Activated CD4-positive, alpha-beta memory T cell treated with anti-CD3 and anti-CD28 coated beads, Interleukin-2, amount 10 ng/mL, durations not matched to agents 7 days and 5 days (primary cell): ENCODE measurements at regions not wholly inside any gene's neighbourhood (a gene's known extent, or its start where the extent isn't known, plus 50 kb on each side); places are given as distances from the start of the nearest gene placed in this dataset.

ENCODE experiments used
- CTCF ChIA-PET: fragments of 350-600 bp; sonication (Branson Sonifier 250); formaldehyde crosslinking; loops from one replicate; lab custom pipeline; 2021; ENCODE audit warnings: antibody characterized with exemption, inconsistent platforms; lab: Charles Lee
- POLR2A ChIA-PET: fragments of 350-600 bp; sonication (Branson Sonifier 250); formaldehyde crosslinking; loops from one replicate; lab custom pipeline; 2021; ENCODE audit warnings: antibody characterized with exemption; lab: Charles Lee
- DNase-seq: peaks from one replicate; pipeline ENCODE4 v3.0.0-alpha.2; 2020
- H3K27ac Mint-ChIP-seq: one replicate; pipeline ENCODE4 v1.8.0; 2021; ENCODE audit warnings: mild to moderate bottlenecking, mixed read lengths
- H3K27me3 Mint-ChIP-seq: one replicate; pipeline ENCODE4 v1.8.0; 2021; ENCODE audit warnings: mixed read lengths
- H3K36me3 Mint-ChIP-seq: one replicate; pipeline ENCODE4 v1.8.0; 2021; ENCODE audit warnings: low read depth, mixed read lengths
- H3K4me1 Mint-ChIP-seq: one replicate; pipeline ENCODE4 v1.8.0; 2021; ENCODE audit warnings: mixed read lengths
- H3K4me3 Mint-ChIP-seq: one replicate; pipeline ENCODE4 v1.8.0; 2021; ENCODE audit warnings: mild to moderate bottlenecking, mixed read lengths
- H3K9me3 Mint-ChIP-seq: one replicate; pipeline ENCODE4 v1.8.0; 2021; ENCODE audit warnings: mixed read lengths

DNA sequence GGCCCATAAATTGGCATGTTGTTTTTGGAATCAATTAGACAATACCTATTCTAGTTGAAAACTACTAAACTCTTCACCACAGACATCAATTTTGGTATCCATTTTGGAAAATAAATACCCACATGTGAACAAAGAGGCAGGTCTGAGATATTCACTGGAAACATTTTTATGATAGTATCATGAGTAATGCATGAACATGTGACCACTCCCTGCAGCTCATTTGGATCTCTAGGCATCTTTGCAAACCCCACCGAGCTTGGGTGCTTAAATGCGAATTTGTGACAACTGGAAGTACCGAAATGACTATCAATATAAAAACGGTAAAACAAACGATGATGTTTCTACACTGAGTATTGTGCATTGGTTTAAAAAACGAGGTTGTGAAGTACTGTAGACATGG lies 285.2 kb downstream of the IRF8 start:
- no peak overlapping the region for H3K4me3 Mint-ChIP-seq
- ChIA-PET POLR2A (no interaction called here), CTCF (no interaction called here)
- H3K36me3 Mint-ChIP-seq = no peaks in the 10 kb centered on the region
- no peak for DNase-seq
- no peaks in the 10 kb centered on the region for H3K4me1 Mint-ChIP-seq
- no peak overlapping the region for H3K27ac Mint-ChIP-seq
- H3K9me3 Mint-ChIP-seq = no peaks in the 10 kb centered on the region
- H3K27me3 Mint-ChIP-seq = no peaks in the 10 kb centered on the region

DNA sequence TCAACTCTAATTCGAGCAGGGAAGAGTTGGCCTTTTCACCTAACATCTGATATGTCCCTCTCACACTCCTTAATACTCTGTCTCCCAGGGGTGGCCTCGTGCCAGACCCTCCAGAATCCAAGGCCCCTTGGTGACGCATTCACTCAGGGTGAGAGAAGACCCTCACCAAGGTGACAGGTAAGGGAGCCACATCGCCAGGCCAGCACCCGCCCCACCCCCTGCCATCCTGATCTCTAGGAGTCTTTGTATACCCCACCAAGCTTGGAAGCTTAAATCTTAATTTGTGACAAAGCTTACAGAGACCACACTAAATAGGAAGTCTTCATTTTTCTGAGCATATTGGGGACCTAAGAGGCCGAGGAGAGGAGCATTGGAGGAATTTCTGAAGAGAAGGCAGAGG lies 286.1 kb downstream of the IRF8 start:
- Mint-ChIP-seq H3K9me3 (no peaks in the 10 kb centered on the region), H3K4me1 (no peaks in the 10 kb centered on the region), H3K27ac (no peak overlapping the region), H3K36me3 (no peaks in the 10 kb centered on the region), H3K27me3 (no peaks in the 10 kb centered on the region), H3K4me3 (no peak overlapping the region)
- no peak for DNase-seq
- POLR2A ChIA-PET = no interaction called here
- CTCF ChIA-PET = no interaction called here

DNA sequence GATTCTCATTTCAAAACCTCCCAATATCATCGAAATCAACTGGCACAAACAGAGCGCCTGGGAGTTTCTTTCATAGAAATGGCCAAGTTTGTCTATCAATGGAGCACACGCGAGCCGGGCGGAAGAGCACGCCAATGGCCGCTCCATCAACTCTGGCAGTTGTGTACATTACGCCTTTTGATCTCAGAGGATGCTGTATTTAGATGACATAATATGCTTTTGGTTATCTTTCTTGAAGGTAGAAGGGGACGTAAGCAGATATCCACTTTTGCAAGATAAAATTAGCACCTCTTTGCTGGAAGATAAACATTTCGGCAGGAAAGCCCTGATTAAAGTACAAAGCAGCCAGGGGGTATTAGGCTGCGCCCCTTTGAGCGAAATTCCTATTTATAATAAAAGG lies 287.4 kb downstream of the IRF8 start:
- H3K4me3 Mint-ChIP-seq = no peak overlapping the region
- H3K9me3 Mint-ChIP-seq = no peaks in the 10 kb centered on the region
- no peaks in the 10 kb centered on the region for H3K36me3 Mint-ChIP-seq
- H3K27ac Mint-ChIP-seq = no peak overlapping the region
- POLR2A ChIA-PET = no interaction called here
- H3K4me1 Mint-ChIP-seq = no peaks in the 10 kb centered on the region
- DNase-seq = no peak
- CTCF ChIA-PET = no interaction called here
- H3K27me3 Mint-ChIP-seq = no peaks in the 10 kb centered on the region

DNA sequence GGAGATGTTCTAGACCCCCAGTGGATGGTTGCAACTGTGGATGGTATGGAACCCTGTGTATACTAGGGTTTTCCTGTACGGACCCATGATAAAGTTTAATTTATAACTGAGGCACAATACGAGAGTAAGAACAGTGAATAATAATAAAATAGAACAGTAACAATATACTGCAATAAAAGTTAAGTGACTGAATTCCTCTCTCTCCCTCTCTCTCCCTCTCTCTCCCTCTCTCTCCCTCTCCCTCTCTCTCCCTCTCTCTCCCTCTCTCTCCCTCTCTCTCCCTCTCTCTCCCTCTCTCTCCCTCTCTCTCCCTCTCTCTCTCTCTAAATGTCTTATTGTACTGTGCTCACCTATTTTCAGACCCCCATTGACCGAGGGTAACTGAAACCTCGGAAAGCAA lies 291.0 kb downstream of the IRF8 start:
- Mint-ChIP-seq H3K36me3 (no peaks in the 10 kb centered on the region), H3K4me1 (no peaks in the 10 kb centered on the region), H3K9me3 (no peaks in the 10 kb centered on the region), H3K4me3 (no peak overlapping the region), H3K27ac (no peak overlapping the region), H3K27me3 (no peaks in the 10 kb centered on the region)
- ChIA-PET CTCF (no interaction called here), POLR2A (no interaction called here)
- DNase-seq = no peak

DNA sequence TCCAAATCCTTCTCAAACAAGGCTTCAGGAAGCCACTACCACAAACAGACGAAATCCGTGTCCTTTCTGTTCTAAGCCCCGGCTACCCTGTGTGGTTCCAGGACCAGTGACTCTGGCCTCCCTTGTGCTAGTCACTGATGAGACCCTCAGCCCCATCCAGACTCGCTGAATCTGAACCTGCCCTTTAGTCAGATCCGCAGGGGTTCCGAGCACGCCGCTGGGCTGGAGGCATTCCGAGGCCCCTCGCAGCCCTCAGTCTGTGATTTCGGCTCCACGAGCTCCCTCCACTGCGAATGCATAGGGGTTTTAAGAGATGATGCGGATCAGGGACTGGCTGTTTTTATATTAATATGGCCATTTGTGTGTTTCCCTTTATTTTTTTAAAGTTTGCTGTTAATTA lies 292.7 kb downstream of the IRF8 start:
- no peak overlapping the region for H3K27ac Mint-ChIP-seq
- no peaks in the 10 kb centered on the region for H3K4me1 Mint-ChIP-seq
- POLR2A ChIA-PET = no interaction called here
- no peak for DNase-seq
- no peaks in the 10 kb centered on the region for H3K9me3 Mint-ChIP-seq
- H3K27me3 Mint-ChIP-seq = peaks cover 2% of the 10 kb centered on the region
- H3K4me3 Mint-ChIP-seq = no peak overlapping the region
- CTCF ChIA-PET = no interaction called here
- no peaks in the 10 kb centered on the region for H3K36me3 Mint-ChIP-seq

DNA sequence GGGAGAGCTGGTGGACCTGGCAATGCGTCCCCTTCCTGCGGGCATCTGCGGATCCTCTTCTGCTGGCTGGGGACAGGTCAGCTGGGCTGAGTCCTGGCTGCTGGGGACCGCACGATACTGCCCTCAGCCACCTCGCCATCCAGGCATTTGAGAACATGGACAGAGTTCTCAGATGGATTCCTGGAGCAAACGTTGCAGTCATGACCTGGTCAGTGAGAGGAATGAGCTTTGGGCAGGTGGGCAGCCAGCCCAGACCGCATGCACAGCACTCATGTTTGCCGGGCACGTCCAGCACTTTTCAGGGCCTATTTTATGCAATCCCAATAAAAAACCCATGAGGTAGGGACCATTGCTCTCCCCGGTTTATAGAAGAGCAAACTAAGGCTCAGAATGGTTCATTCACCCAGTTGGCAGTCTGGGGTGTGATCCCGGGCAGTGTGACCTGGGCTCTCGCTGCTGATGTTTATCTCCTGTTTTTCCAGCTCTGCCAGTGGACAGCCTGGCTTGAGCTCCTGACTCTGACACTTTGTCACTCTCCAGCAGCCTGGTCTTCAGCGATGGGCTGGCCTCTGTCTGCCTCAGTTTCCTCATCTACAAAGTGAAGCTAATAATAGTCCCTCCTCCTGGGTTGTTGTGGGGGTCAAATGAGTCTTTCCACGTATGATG lies 294.7 kb downstream of the IRF8 start:
- Mint-ChIP-seq H3K27ac (no peak overlapping the region), H3K9me3 (no peaks in the 10 kb centered on the region), H3K36me3 (no peaks in the 10 kb centered on the region), H3K4me1 (no peaks in the 10 kb centered on the region), H3K27me3 (peaks cover 21% of the 10 kb centered on the region), H3K4me3 (no peak overlapping the region)
- no peak for DNase-seq
- ChIA-PET CTCF (no interaction called here), POLR2A (no interaction called here)

DNA sequence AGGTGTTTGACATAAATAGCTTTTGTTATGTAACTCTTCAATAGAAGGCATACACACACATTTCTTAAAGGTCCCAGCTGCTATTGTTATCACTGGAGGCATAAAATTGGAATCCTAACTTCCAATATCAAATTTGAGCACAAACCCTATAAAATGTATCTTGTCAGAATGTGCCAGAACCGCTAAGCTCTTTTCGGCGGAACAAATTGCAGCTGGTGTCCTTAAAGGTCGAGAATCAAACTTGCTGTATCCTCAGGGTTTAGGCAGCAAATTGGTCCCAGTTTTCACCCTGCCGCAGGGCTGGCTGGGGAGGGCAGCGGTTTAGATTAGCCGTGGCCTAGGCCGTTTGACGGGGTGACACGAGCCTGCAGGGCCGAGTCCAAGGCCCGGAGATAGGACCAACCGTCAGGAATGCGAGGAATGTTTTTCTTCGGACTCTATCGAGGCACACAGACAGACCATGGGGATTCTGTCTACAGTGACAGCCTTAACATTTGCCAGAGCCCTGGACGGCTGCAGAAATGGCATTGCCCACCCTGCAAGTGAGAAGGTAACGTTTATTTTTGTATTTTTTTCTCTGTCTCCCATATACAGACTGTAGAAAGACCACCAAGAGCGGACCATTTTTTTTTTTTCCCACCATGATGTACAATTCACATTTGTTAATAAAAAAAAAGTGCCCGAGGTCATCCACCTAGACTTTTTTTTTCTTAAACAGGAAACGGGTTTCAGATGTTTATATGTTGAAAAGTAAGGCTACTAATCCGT lies 297.1 kb downstream of the IRF8 start:
- no peak overlapping the region for H3K4me3 Mint-ChIP-seq
- peaks cover 39% of the 10 kb centered on the region for H3K27me3 Mint-ChIP-seq
- H3K4me1 Mint-ChIP-seq = no peaks in the 10 kb centered on the region
- ChIA-PET POLR2A (no interaction called here), CTCF (no interaction called here)
- no peaks in the 10 kb centered on the region for H3K36me3 Mint-ChIP-seq
- H3K27ac Mint-ChIP-seq = no peak overlapping the region
- no peak for DNase-seq
- H3K9me3 Mint-ChIP-seq = no peaks in the 10 kb centered on the region

DNA sequence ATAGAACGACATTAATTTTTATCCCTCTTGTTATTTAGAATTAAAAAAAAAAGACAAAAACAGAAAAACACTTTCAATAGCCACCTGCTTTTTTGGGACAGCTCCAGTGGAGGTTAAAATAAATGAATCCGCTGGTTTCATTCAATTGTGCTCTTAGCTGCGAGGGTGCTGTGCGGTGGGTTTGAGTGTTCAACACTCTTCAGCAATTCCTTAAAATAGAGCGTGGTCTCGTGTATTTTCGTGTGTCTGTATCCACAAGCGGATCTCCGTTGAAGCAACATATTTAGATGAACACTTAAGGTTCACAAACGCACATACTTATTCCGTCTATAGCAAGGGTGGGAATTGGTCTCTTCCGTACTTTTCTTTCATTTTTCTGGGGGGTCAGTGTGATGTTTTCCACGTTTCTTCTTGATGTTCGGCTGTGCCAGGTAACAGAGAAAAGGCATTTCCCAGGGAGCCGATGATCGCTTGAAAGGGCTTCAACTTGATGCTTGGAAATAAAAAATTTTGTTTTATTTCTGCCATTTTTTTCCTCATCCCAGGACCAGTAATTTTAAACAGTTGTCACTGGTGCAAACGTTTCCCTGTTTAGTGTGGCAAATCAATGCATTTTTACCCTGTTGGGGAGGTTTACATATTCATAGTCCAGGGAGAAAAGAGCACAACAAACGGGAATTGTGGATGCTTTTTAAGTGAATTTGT lies 297.9 kb downstream of the IRF8 start:
- ChIA-PET POLR2A (no interaction called here), CTCF (no interaction called here)
- Mint-ChIP-seq H3K9me3 (no peaks in the 10 kb centered on the region), H3K4me1 (no peaks in the 10 kb centered on the region), H3K4me3 (no peak overlapping the region), H3K36me3 (no peaks in the 10 kb centered on the region), H3K27ac (no peak overlapping the region), H3K27me3 (peaks cover 39% of the 10 kb centered on the region)
- DNase-seq = no peak

DNA sequence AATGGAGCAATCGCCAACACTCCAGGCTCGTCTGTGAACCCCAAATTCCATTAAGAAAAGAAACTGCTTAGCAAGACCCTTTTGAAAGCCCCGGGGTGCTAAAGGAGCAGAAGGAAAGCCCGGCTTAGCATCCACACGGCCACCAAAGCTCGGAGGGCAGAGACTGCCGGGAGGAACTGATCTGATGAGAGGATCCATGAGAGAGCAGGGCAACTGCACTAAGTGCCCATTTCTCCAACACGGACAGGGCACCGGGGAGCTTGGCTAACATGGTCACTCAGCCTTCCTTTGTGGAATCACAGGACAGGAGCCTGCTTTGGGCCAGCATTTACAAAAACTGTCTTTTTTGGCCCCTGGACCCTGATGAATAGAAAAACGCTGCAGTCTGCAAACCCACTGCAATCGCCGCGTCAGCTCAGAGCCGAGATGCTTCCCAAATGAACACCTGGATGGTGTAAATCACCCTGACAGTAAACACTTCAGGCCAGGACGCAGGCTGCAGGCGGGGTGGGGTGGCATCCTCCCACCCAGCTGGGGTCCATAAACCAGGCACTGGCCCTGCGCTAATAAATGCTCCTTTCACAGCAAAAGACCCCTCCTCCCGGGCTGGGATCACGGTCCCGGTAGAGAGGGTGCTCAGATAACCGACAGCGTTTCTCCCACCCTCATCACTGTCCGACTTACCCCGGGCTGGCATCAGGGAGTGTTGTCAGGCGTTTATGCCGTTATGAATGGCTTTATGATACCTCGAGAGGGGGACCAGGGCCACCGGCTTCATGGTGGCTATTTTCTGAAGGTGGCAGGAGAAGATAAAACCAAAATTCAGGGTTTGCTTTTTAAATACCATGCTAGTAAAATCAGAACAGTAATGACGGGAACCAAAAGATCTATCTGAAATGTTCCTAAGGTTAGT lies 299.5 kb downstream of the IRF8 start:
- Mint-ChIP-seq H3K4me1 (no peaks in the 10 kb centered on the region), H3K27me3 (peaks cover 39% of the 10 kb centered on the region), H3K36me3 (no peaks in the 10 kb centered on the region), H3K9me3 (no peaks in the 10 kb centered on the region), H3K27ac (no peak overlapping the region), H3K4me3 (no peak overlapping the region)
- CTCF ChIA-PET = no interaction called here
- DNase-seq = no peak
- POLR2A ChIA-PET = no interaction called here

DNA sequence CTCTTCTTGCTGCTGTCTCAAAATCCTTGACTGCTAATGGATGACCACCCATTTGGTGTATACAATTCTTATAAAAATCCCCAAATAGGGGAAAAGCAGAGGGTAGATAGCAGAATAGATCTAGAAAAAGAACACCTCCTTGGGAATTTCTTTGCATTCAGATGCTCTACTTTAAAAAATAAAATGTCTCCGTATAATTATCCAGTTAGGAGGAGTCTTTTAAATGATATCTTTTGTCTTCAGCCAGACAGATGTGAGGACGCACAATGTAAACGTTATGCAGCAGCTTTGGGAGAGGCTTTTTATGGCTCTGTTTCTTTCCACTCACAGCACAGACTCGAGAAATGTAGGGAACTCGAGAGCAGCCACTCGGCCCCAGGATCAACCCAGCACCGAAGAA lies 300.2 kb downstream of the IRF8 start:
- peaks cover 39% of the 10 kb centered on the region for H3K27me3 Mint-ChIP-seq
- POLR2A ChIA-PET = no interaction called here
- no peak for DNase-seq
- H3K27ac Mint-ChIP-seq = no peak overlapping the region
- no peaks in the 10 kb centered on the region for H3K4me1 Mint-ChIP-seq
- H3K36me3 Mint-ChIP-seq = no peaks in the 10 kb centered on the region
- no peak overlapping the region for H3K4me3 Mint-ChIP-seq
- CTCF ChIA-PET = no interaction called here
- no peaks in the 10 kb centered on the region for H3K9me3 Mint-ChIP-seq

DNA sequence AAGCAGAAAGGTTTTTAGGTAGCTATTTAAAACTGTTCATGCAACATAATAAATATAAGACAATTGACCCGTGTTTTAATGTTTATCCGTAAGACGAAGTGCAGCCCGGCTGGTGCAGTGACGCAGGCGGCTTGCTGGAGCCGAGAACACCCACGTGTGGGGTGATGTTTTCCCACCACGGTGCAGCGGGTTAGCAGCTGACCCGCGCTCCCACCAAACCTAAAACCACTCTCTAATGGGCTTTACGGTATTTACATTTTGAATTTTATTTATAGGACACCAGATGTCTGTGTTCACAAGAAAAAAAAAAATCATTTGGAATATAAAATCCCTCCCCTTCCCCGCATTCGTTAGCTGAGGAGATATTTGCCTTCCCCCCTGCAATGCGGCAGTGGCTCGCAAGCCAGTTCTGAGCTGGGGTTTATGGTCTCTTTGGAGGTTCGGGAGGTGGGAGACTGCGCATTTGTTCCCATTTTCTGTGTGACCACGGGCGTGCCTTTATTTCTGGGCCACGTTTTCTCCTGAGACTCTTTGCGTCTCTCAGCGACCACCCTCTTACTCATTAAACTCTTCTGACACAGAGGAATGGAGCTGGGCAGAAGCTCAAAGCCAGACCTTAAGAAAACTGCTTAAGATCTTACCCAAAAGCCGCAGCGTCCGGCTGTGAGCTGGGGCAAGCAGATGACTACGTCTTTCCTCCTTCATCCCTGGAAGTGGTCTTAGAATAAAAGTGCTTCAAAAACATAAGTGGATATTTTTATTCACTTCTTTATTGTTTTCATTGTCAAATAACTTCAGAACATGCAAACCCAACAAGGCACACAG lies 301.1 kb downstream of the IRF8 start:
- Mint-ChIP-seq H3K27me3 (peaks cover 39% of the 10 kb centered on the region), H3K27ac (no peak overlapping the region), H3K9me3 (no peaks in the 10 kb centered on the region), H3K4me3 (no peak overlapping the region), H3K36me3 (no peaks in the 10 kb centered on the region), H3K4me1 (no peaks in the 10 kb centered on the region)
- CTCF ChIA-PET = no interaction called here
- DNase-seq = no peak
- POLR2A ChIA-PET = no interaction called here

DNA sequence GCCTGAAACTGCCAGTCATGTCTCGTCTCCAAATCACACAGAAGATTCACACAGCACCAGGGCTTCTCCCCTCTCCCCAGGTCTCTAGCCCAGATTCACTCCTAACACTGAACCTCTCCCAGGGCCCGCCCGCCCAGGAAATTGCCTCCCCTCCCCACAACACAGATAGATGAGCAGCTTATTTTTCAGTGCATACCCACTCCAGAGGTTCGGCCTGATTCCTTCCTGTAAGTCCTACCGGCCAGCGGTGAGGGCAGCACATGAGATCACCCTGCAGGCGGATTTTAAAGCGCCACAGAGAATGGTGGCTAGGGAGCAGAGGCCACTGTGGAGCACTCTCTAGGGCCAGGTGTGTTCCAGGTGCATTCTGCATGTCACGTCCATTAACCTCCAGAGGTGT lies 301.8 kb downstream of the IRF8 start:
- Mint-ChIP-seq H3K4me3 (no peak overlapping the region), H3K9me3 (no peaks in the 10 kb centered on the region), H3K36me3 (no peaks in the 10 kb centered on the region), H3K27me3 (peaks cover 39% of the 10 kb centered on the region), H3K27ac (no peak overlapping the region), H3K4me1 (no peaks in the 10 kb centered on the region)
- POLR2A ChIA-PET = no interaction called here
- CTCF ChIA-PET = no interaction called here
- DNase-seq = no peak
